Tibial nerve (tissue), 4 donors: ENCODE measurements at regions not wholly inside any gene's neighbourhood (a gene's known extent, or its start where the extent isn't known, plus 50 kb on each side); places are given as distances from the start of the nearest gene placed in this dataset.

ENCODE experiments used
- DNase-seq, 2 donors: peaks; one replicate each; pipeline ENCODE4 v3.0.0-alpha.2; 2019; ENCODE audit warnings: low spot score in 2 of 2
- H3K27ac ChIP-seq, 4 donors: fragments of 200-600 bp; sonication (generic) in 3 of 4; one replicate each; pipeline ENCODE4 v1.5.1; 2017 to 2019; ENCODE audit warnings: mild to moderate bottlenecking in 1 of 4
- H3K27me3 ChIP-seq, 2 donors: fragments of 200-600 bp; sonication (generic) in 1 of 2; one replicate each; pipeline versions ENCODE4 v1.5.1 to v1.6.0; 2017 to 2019
- H3K36me3 ChIP-seq, 3 donors: fragments of 200-600 bp; sonication (generic); one replicate each; pipeline ENCODE4 v1.5.1; 2018 to 2019
- H3K4me1 ChIP-seq, 4 donors: fragments of 200-600 bp; sonication (generic) in 3 of 4; one replicate each; pipeline ENCODE4 v1.5.1; 2017 to 2019
- H3K4me3 ChIP-seq, 4 donors: fragments of 200-600 bp; sonication (generic) in 3 of 4; one replicate each; pipeline ENCODE4 v1.5.1; 2017 to 2019; ENCODE audit warnings: mild to moderate bottlenecking in 1 of 4, moderate library complexity in 1 of 4
- H3K9me3 ChIP-seq, 4 donors: fragments of 200-600 bp; sonication (generic) in 3 of 4; one replicate each; pipeline ENCODE4 v1.5.1; 2017 to 2019
- CTCF ChIP-seq, 5 experiments: fragments of 200-600 bp in 3 of 5; fragments of 450-650 bp in 2 of 5; sonication (generic) in 3 of 5; IDR thresholded peaks; one replicate each; pipeline ENCODE4 v1.5.1; 2016 to 2019; ENCODE audit warnings: antibody characterized with exemption in 5 of 5, mild to moderate bottlenecking in 3 of 5, moderate library complexity in 2 of 5
- EP300 ChIP-seq, 2 donors: sonication (generic); formaldehyde crosslinking; IDR thresholded peaks; one replicate each; pipeline ENCODE4 v1.6.1; 2017; ENCODE audit warnings: antibody characterized with exemption in 2 of 2, mild to moderate bottlenecking in 1 of 2
- POLR2A ChIP-seq, 2 donors: fragments of 450-650 bp; IDR thresholded peaks; one replicate each; pipeline ENCODE4 v1.6.1; 2017; ENCODE audit warnings: antibody characterized with exemption in 2 of 2, mild to moderate bottlenecking in 2 of 2, moderate library complexity in 2 of 2
- WGBS, 2 donors: methylation state at CpG; one replicate each; pipeline ENCODE4 v1.1.5; 2018; 5-methylcytosine and 5-hydroxymethylcytosine counted together

GRCh38 chr12:47022296-47022695, 57.1 kb upstream of the PCED1B start:
- Histone ChIP-seq H3K9me3 (no peaks in the 10 kb centered on the region), H3K27ac (no peak overlapping the region), H3K4me3 (no peak overlapping the region), H3K27me3 (no peaks in the 10 kb centered on the region), H3K36me3 (no peaks in the 10 kb centered on the region), H3K4me1 (no peaks in the 10 kb centered on the region)
- DNase-seq = no peak
- 34 to 39% methylated on average over 2 of the region's 2 CpGs for WGBS, 2 donors
- no peak for TF ChIP-seq CTCF (IDR thresholded peaks at IDR 0.05)

- Histone ChIP-seq H3K27me3 (no peaks in the 10 kb centered on the region), H3K4me1 (no peaks in the 10 kb centered on the region), H3K27ac (no peak overlapping the region), H3K9me3 (no peaks in the 10 kb centered on the region), H3K4me3 (no peak overlapping the region), H3K36me3 (no peaks in the 10 kb centered on the region)
- DNase-seq = no peak
- TF ChIP-seq POLR2A (IDR thresholded peaks at IDR 0.05) (no peak), EP300 (IDR thresholded peaks at IDR 0.05) (no peak), CTCF (IDR thresholded peaks at IDR 0.05) (no peak)
- WGBS, 2 donors = 61 to 68% methylated on average over 3 of the region's 3 CpGs
Measured at GRCh38 chr12:47023311-47023710, 56.1 kb upstream of the PCED1B start.

- H3K27me3 ChIP-seq = no peaks in the 10 kb centered on the region
- DNase-seq = no peak
- 82 to 85% methylated on average over 6 of the region's 6 CpGs for WGBS, 2 donors
- peak overlapping the region in 1 of 4 donors; percentile 14 for H3K27ac ChIP-seq
- no peaks in the 10 kb centered on the region for H3K36me3 ChIP-seq
- H3K9me3 ChIP-seq = no peaks in the 10 kb centered on the region
- TF ChIP-seq CTCF (IDR thresholded peaks at IDR 0.05) (no peak), EP300 (IDR thresholded peaks at IDR 0.05) (no peak), POLR2A (IDR thresholded peaks at IDR 0.05) (no peak)
- H3K4me3 ChIP-seq = no peak overlapping the region
- H3K4me1 ChIP-seq = no peaks in the 10 kb centered on the region
Measured at GRCh38 chr12:47023953-47024352, 55.5 kb upstream of the PCED1B start.

GRCh38 chr12:47024463-47024862, 55.0 kb upstream of the PCED1B start:
- Histone ChIP-seq H3K4me3 (no peak overlapping the region), H3K27ac (peak overlapping the region in 1 of 4 donors; percentile 14), H3K9me3 (no peaks in the 10 kb centered on the region), H3K27me3 (no peaks in the 10 kb centered on the region), H3K36me3 (no peaks in the 10 kb centered on the region), H3K4me1 (no peaks in the 10 kb centered on the region)
- no peak for DNase-seq
- TF ChIP-seq EP300 (IDR thresholded peaks at IDR 0.05) (peak in 1 of 2 donors; percentile 21), CTCF (IDR thresholded peaks at IDR 0.05) (no peak)
- 33% methylated on average over 2 of the region's 2 CpGs for WGBS, 2 donors

GRCh38 chr12:47025349-47025748, 54.1 kb upstream of the PCED1B start:
- H3K36me3 ChIP-seq = no peaks in the 10 kb centered on the region
- H3K9me3 ChIP-seq = no peaks in the 10 kb centered on the region
- no peak overlapping the region for H3K27ac ChIP-seq
- H3K27me3 ChIP-seq = no peaks in the 10 kb centered on the region
- H3K4me3 ChIP-seq = no peak overlapping the region
- no peaks in the 10 kb centered on the region for H3K4me1 ChIP-seq
- TF ChIP-seq EP300 (IDR thresholded peaks at IDR 0.05) (no peak), POLR2A (IDR thresholded peaks at IDR 0.05) (no peak), CTCF (IDR thresholded peaks at IDR 0.05) (no peak)
- no peak for DNase-seq
- 74 to 77% methylated on average over 2 of the region's 2 CpGs for WGBS, 2 donors
